ENCODE measurements at regions not wholly inside any gene's neighbourhood (a gene's known extent, or its start where the extent isn't known, plus 50 kb on each side); places are given as distances from the start of the nearest gene placed in this dataset.

GRCh38 chr2:13255485-13255884 lies 538.7 kb downstream of the TRIB2 start:
- FAIRE-seq = no peak
- Histone ChIP-seq H3K4me3 (ENCODE audit: control insufficient read depth in 2 of 3, extremely low read depth in 1 of 3, insufficient read depth in 2 of 3, low read depth in 1 of 3, low read length in 3 of 3) (no peak overlapping the region), H3K4me2 (ENCODE audit: control insufficient read depth, extremely low read depth, insufficient read depth, low read depth, low read length) (no peak overlapping the region), H3K4me1 (ENCODE audit: control insufficient read depth, extremely low read depth, insufficient read depth, low read length) (no peaks in the 10 kb centered on the region), H2AFZ (ENCODE audit: control insufficient read depth, low read length) (no peak overlapping the region), H3K9ac (ENCODE audit: control insufficient read depth, extremely low read depth, insufficient read depth, low read length) (no peak overlapping the region), H3K9me3 (ENCODE audit: control insufficient read depth, low read depth, low read length) (no peaks in the 10 kb centered on the region), H3K79me2 (ENCODE audit: control insufficient read depth, insufficient read depth, low read length) (no peaks in the 10 kb centered on the region), H3K27me3 (ENCODE audit: control insufficient read depth, extremely low read depth, insufficient read depth, low read length) (no peaks in the 10 kb centered on the region), H3K27ac (ENCODE audit: control insufficient read depth, insufficient read depth, low read length) (no peak overlapping the region), H3K36me3 (ENCODE audit: control insufficient read depth in 2 of 2, extremely low read depth in 1 of 2, insufficient read depth in 2 of 2, low read length in 2 of 2) (no peaks in the 10 kb centered on the region), H4K20me1 (ENCODE audit: control insufficient read depth, extremely low read depth, insufficient read depth, low read length) (no peaks in the 10 kb centered on the region), H3K9me1 (ENCODE audit: control insufficient read depth, extremely low read depth, insufficient read depth, low read length) (no peaks in the 10 kb centered on the region)
- DNase-seq (ENCODE audit: low read depth, low spot score) = no peak
- dilution Hi-C loops (cut with MboI; ENCODE audit: extremely low pct_ligation_motif_present, low sequenced_read_pairs) = no loop called here
- TF ChIP-seq EZH2 (IDR thresholded peaks at IDR 0.05; ENCODE audit: low read length) = no peak
- TF ChIP-seq, protein P1, sequence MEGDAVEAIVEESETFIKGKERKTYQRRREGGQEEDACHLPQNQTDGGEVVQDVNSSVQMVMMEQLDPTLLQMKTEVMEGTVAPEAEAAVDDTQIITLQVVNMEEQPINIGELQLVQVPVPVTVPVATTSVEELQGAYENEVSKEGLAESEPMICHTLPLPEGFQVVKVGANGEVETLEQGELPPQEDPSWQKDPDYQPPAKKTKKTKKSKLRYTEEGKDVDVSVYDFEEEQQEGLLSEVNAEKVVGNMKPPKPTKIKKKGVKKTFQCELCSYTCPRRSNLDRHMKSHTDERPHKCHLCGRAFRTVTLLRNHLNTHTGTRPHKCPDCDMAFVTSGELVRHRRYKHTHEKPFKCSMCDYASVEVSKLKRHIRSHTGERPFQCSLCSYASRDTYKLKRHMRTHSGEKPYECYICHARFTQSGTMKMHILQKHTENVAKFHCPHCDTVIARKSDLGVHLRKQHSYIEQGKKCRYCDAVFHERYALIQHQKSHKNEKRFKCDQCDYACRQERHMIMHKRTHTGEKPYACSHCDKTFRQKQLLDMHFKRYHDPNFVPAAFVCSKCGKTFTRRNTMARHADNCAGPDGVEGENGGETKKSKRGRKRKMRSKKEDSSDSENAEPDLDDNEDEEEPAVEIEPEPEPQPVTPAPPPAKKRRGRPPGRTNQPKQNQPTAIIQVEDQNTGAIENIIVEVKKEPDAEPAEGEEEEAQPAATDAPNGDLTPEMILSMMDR (optimal IDR thresholded peaks at IDR 0.05 in 1 of 3, IDR thresholded peaks at IDR 0.05 in 1 of 3, conservative IDR thresholded peaks at IDR 0.05 in 1 of 3; ENCODE audit: extremely low read depth in 1 of 3, insufficient read depth in 2 of 3, low read length in 3 of 3) = no peak

DNA sequence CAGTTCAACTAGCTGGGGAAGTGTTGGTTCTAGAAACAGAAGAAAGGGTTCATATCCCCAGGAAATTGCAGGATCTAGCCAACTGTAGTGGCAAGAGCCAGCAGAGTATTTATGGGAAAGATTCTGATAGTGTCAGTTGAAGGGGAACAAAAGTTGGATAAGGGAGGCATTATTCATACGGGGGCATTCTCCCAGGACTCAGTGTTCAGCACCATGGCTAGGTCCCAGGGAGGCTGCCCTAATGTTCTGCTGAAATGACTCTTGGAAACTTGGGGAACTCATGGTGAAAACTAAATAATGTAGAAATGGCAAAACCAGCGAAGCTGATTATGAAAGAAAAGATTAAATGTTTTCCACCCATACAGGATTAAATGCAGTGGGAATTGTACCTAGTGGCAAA lies 543.7 kb downstream of the TRIB2 start:
- Histone ChIP-seq H3K27ac (ENCODE audit: control insufficient read depth, insufficient read depth, low read length) (no peak overlapping the region), H3K79me2 (ENCODE audit: control insufficient read depth, insufficient read depth, low read length) (no peaks in the 10 kb centered on the region), H3K4me3 (ENCODE audit: control insufficient read depth in 2 of 3, extremely low read depth in 1 of 3, insufficient read depth in 2 of 3, low read depth in 1 of 3, low read length in 3 of 3) (no peak overlapping the region), H3K36me3 (ENCODE audit: control insufficient read depth in 2 of 2, extremely low read depth in 1 of 2, insufficient read depth in 2 of 2, low read length in 2 of 2) (no peaks in the 10 kb centered on the region), H3K9me1 (ENCODE audit: control insufficient read depth, extremely low read depth, insufficient read depth, low read length) (no peaks in the 10 kb centered on the region), H3K4me1 (ENCODE audit: control insufficient read depth, extremely low read depth, insufficient read depth, low read length) (no peaks in the 10 kb centered on the region), H3K9me3 (ENCODE audit: control insufficient read depth, low read depth, low read length) (no peaks in the 10 kb centered on the region), H4K20me1 (ENCODE audit: control insufficient read depth, extremely low read depth, insufficient read depth, low read length) (no peaks in the 10 kb centered on the region), H3K27me3 (ENCODE audit: control insufficient read depth, extremely low read depth, insufficient read depth, low read length) (no peaks in the 10 kb centered on the region), H3K4me2 (ENCODE audit: control insufficient read depth, extremely low read depth, insufficient read depth, low read depth, low read length) (no peak overlapping the region), H3K9ac (ENCODE audit: control insufficient read depth, extremely low read depth, insufficient read depth, low read length) (no peak overlapping the region), H2AFZ (ENCODE audit: control insufficient read depth, low read length) (no peak overlapping the region)
- dilution Hi-C loops (cut with MboI; ENCODE audit: extremely low pct_ligation_motif_present, low sequenced_read_pairs) = no loop called here
- no peak for FAIRE-seq
- DNase-seq (ENCODE audit: low read depth, low spot score) = no peak
- TF ChIP-seq, protein P1 (optimal IDR thresholded peaks at IDR 0.05 in 1 of 3, IDR thresholded peaks at IDR 0.05 in 1 of 3, conservative IDR thresholded peaks at IDR 0.05 in 1 of 3; ENCODE audit: extremely low read depth in 1 of 3, insufficient read depth in 2 of 3, low read length in 3 of 3) = no peak
- no peak for TF ChIP-seq EZH2 (IDR thresholded peaks at IDR 0.05; ENCODE audit: low read length)
